ENCODE measurements at regions not wholly inside any gene's neighbourhood (a gene's known extent, or its start where the extent isn't known, plus 50 kb on each side); places are given as distances from the start of the nearest gene placed in this dataset.

- DNase-seq, result no peak
These were observed 341.1 kb downstream of the TGFB2 start for GRCh38 chr1:218686258-218686657.

GRCh38 chr1:218686761-218687160 lies 341.6 kb downstream of the TGFB2 start:
- DNase-seq, result no peak

- no peak for DNase-seq
These were observed 347.7 kb downstream of the TGFB2 start for GRCh38 chr1:218692808-218693207.

- DNase-seq, result no peak
These were observed 348.5 kb downstream of the TGFB2 start for GRCh38 chr1:218693599-218693998.

GRCh38 chr1:218694085-218694484 lies 348.9 kb downstream of the TGFB2 start:
- DNase-seq, result no peak

GRCh38 chr1:218694636-218695035 lies 349.5 kb downstream of the TGFB2 start:
- no peak for DNase-seq

- DNase-seq, result no peak
These were observed 350.4 kb downstream of the TGFB2 start for GRCh38 chr1:218695525-218695924.

- DNase-seq, result no peak
These were observed 353.0 kb downstream of the TGFB2 start for GRCh38 chr1:218698141-218698540.

- no peak for DNase-seq
These were observed 354.3 kb downstream of the TGFB2 start for GRCh38 chr1:218699421-218699820.

- DNase-seq, result no peak
These were observed 354.7 kb downstream of the TGFB2 start for GRCh38 chr1:218699865-218700264.

GRCh38 chr1:218700666-218701065 lies 355.5 kb downstream of the TGFB2 start:
- DNase-seq, result no peak

- no peak for DNase-seq
These were observed 356.0 kb downstream of the TGFB2 start for GRCh38 chr1:218701131-218701530.

GRCh38 chr1:218702775-218703174 lies 357.6 kb downstream of the TGFB2 start:
- DNase-seq, result no peak

- DNase-seq, result no peak
These were observed 358.7 kb downstream of the TGFB2 start for GRCh38 chr1:218703836-218704235.

GRCh38 chr1:218705391-218705790 lies 360.3 kb downstream of the TGFB2 start:
- DNase-seq, result no peak

- no peak for DNase-seq
These were observed 361.1 kb downstream of the TGFB2 start for GRCh38 chr1:218705911-218706893.

- DNase-seq, result no peak
These were observed 365.9 kb downstream of the TGFB2 start for GRCh38 chr1:218711001-218711400.

GRCh38 chr1:218711884-218712674 lies 366.9 kb downstream of the TGFB2 start:
- DNase-seq, result no peak

GRCh38 chr1:218712677-218713076 lies 367.5 kb downstream of the TGFB2 start:
- no peak for DNase-seq

GRCh38 chr1:218715961-218716669 lies 371.0 kb downstream of the TGFB2 start:
- no peak for DNase-seq

- DNase-seq, result no peak
These were observed 372.4 kb downstream of the TGFB2 start for GRCh38 chr1:218717575-218717974.

GRCh38 chr1:218718206-218718605 lies 373.1 kb downstream of the TGFB2 start:
- DNase-seq, result no peak

GRCh38 chr1:218718977-218719376 lies 373.8 kb downstream of the TGFB2 start:
- DNase-seq, result no peak

Measured in activated CD8-positive, alpha-beta memory T cell treated with anti-CD3 and anti-CD28 coated beads for 24 hours (primary cell).